Liver (tissue), 8 donors: ENCODE measurements at regions not wholly inside any gene's neighbourhood (a gene's known extent, or its start where the extent isn't known, plus 50 kb on each side); places are given as distances from the start of the nearest gene placed in this dataset.

Experiments
- DNase-seq: peaks from one replicate; pipeline ENCODE4 v3.0.0-alpha.2; 2017; ENCODE audit warnings: low spot score
- H3K27ac ChIP-seq, 2 donors: one replicate each; pipeline ENCODE4 v1.7.0; 2013; ENCODE audit warnings: inconsistent platforms in 2 of 2, low read length in 2 of 2, control low read depth in 1 of 2, low read depth in 1 of 2, mild to moderate bottlenecking in 1 of 2
- H3K27me3 ChIP-seq, 4 donors: one replicate each; pipeline versions ENCODE4 v1.6.1 to v1.7.0; 2013; ENCODE audit warnings: low read length in 3 of 4, inconsistent platforms in 1 of 4, mild to moderate bottlenecking in 1 of 4, moderate library complexity in 1 of 4; ENCODE audit not compliant: control insufficient read depth in 4 of 4, insufficient read depth in 4 of 4
- H3K36me3 ChIP-seq, 4 donors: one replicate each; pipeline versions ENCODE4 v1.6.1 to v1.7.0; 2013; ENCODE audit warnings: low read length in 3 of 4, mild to moderate bottlenecking in 3 of 4, low read depth in 1 of 4, moderate library complexity in 1 of 4; ENCODE audit not compliant: control insufficient read depth in 4 of 4, insufficient read depth in 3 of 4
- H3K4me1 ChIP-seq, 4 donors: one replicate each; pipeline versions ENCODE4 v1.6.1 to v1.7.0; 2013; ENCODE audit warnings: low read length in 3 of 4, mild to moderate bottlenecking in 3 of 4, moderate library complexity in 1 of 4; ENCODE audit not compliant: control insufficient read depth in 4 of 4, insufficient read depth in 4 of 4
- H3K4me3 ChIP-seq, 3 donors: one replicate each; pipeline versions ENCODE4 v1.6.1 to v1.7.0; 2013; ENCODE audit warnings: low read length in 3 of 3, control low read depth in 1 of 3, low read depth in 1 of 3, mild to moderate bottlenecking in 1 of 3
- H3K9ac ChIP-seq, 2 donors: one replicate each; pipeline ENCODE4 v1.7.0; 2013; ENCODE audit warnings: low read length in 2 of 2, mild to moderate bottlenecking in 2 of 2, moderate library complexity in 2 of 2, control low read depth in 1 of 2, low read depth in 1 of 2
- H3K9me3 ChIP-seq, 4 donors: one replicate each; pipeline versions ENCODE4 v1.6.1 to v1.7.0; 2013; ENCODE audit warnings: low read length in 3 of 4; ENCODE audit not compliant: control insufficient read depth in 4 of 4
- FOXA1 ChIP-seq: IDR thresholded peaks from 2 replicates; pipeline ENCODE4 v1.6.1; 2016; ENCODE audit warnings: antibody characterized with exemption
- FOXA2 ChIP-seq: IDR thresholded peaks from 2 replicates; pipeline ENCODE4 v1.6.1; 2016; ENCODE audit warnings: antibody characterized with exemption
- GABPA ChIP-seq, 2 donors: IDR thresholded peaks in 1 of 2; conservative IDR thresholded peaks in 1 of 2; 2 replicates each; pipeline ENCODE4 v1.6.1; 2016; ENCODE audit warnings: antibody characterized with exemption in 2 of 2, mild to moderate bottlenecking in 1 of 2, moderate library complexity in 1 of 2
- HNF4A ChIP-seq, 2 donors: conservative IDR thresholded peaks; 2 replicates each; pipeline ENCODE4 v1.6.1; 2016; ENCODE audit warnings: antibody characterized with exemption in 2 of 2, mild to moderate bottlenecking in 2 of 2
- HNF4G ChIP-seq: IDR thresholded peaks from 2 replicates; pipeline ENCODE4 v1.6.1; 2016; ENCODE audit warnings: antibody characterized with exemption
- JUND ChIP-seq, 2 donors: IDR thresholded peaks; 2 replicates each; pipeline ENCODE4 v1.6.1; 2016; ENCODE audit warnings: antibody characterized with exemption in 2 of 2
- MAX ChIP-seq: IDR thresholded peaks from 2 replicates; pipeline ENCODE4 v1.6.1; 2016; ENCODE audit warnings: antibody characterized with exemption
- NR2F2 ChIP-seq: IDR thresholded peaks from 2 replicates; pipeline ENCODE4 v1.6.1; 2016; ENCODE audit warnings: antibody characterized with exemption
- RAD21 ChIP-seq, 2 donors: IDR thresholded peaks; 2 replicates each; pipeline ENCODE4 v1.6.1; 2016; ENCODE audit warnings: antibody characterized with exemption in 2 of 2, mild to moderate bottlenecking in 2 of 2
- RXRA ChIP-seq, 2 donors: IDR thresholded peaks; 2 replicates each; pipeline ENCODE4 v1.6.1; 2017 to 2018; ENCODE audit warnings: antibody characterized with exemption in 2 of 2, mild to moderate bottlenecking in 1 of 2
- SP1 ChIP-seq: IDR thresholded peaks from 2 replicates; pipeline ENCODE4 v1.6.1; 2018; ENCODE audit warnings: antibody characterized with exemption, mild to moderate bottlenecking
- TAF1 ChIP-seq: conservative IDR thresholded peaks from 2 replicates; pipeline ENCODE4 v1.6.1; 2016; ENCODE audit warnings: antibody characterized with exemption, mild to moderate bottlenecking
- YY1 ChIP-seq: IDR thresholded peaks from 2 replicates; pipeline ENCODE4 v1.6.1; 2016; ENCODE audit warnings: antibody characterized with exemption, mild to moderate bottlenecking
- ZBTB33 ChIP-seq: IDR thresholded peaks from 2 replicates; pipeline ENCODE4 v1.6.1; 2016; ENCODE audit warnings: antibody characterized with exemption
- WGBS: extraction: QIAGEN DNeasy Blood & Tissue Kit; methylation state at CpG from one replicate; pipeline ENCODE4 v1.1.7; 2013; 5-methylcytosine and 5-hydroxymethylcytosine counted together
- TF ChIP-seq, protein P1 (sequence below): fragments of 150-350 bp; IDR thresholded peaks from 2 replicates; pipeline ENCODE4 v1.5.1; 2017; ENCODE audit warnings: improper control_type of control experiment, low read depth, low read length; ENCODE audit not compliant: missing input control
- TF ChIP-seq, protein P2 (sequence below): IDR thresholded peaks from 2 replicates; pipeline ENCODE4 v1.6.1; 2016; ENCODE audit warnings: antibody characterized with exemption
- TF ChIP-seq, protein P3 (sequence below): IDR thresholded peaks from 2 replicates; pipeline ENCODE4 v1.6.1; 2016; ENCODE audit warnings: antibody characterized with exemption, mild to moderate bottlenecking
- donor health status: healthy.
- donor health status: healthy.
- donor health status: healthy.
- donor health status: healthy.
- donor health status: healthy.

GRCh38 chr7:24505968-24506367 lies 67.3 kb upstream of the PALS2 start:
- Histone ChIP-seq H3K36me3 (no peaks in the 10 kb centered on the region), H3K9me3 (no peaks in the 10 kb centered on the region), H3K27ac (no peak overlapping the region), H3K9ac (no peak overlapping the region), H3K4me1 (no peaks in the 10 kb centered on the region), H3K4me3 (no peak overlapping the region), H3K27me3 (no peaks in the 10 kb centered on the region)
- no peak for DNase-seq
- 94% methylated on average over 1 of the region's 1 CpG for WGBS
- TF ChIP-seq, protein P1, sequence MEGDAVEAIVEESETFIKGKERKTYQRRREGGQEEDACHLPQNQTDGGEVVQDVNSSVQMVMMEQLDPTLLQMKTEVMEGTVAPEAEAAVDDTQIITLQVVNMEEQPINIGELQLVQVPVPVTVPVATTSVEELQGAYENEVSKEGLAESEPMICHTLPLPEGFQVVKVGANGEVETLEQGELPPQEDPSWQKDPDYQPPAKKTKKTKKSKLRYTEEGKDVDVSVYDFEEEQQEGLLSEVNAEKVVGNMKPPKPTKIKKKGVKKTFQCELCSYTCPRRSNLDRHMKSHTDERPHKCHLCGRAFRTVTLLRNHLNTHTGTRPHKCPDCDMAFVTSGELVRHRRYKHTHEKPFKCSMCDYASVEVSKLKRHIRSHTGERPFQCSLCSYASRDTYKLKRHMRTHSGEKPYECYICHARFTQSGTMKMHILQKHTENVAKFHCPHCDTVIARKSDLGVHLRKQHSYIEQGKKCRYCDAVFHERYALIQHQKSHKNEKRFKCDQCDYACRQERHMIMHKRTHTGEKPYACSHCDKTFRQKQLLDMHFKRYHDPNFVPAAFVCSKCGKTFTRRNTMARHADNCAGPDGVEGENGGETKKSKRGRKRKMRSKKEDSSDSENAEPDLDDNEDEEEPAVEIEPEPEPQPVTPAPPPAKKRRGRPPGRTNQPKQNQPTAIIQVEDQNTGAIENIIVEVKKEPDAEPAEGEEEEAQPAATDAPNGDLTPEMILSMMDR = no peak
- TF ChIP-seq, protein P2, sequence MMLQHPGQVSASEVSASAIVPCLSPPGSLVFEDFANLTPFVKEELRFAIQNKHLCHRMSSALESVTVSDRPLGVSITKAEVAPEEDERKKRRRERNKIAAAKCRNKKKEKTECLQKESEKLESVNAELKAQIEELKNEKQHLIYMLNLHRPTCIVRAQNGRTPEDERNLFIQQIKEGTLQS = no peak
- no peak for TF ChIP-seq MAX
- no peak for TF ChIP-seq FOXA2
- TF ChIP-seq SP1 = no peak
- TF ChIP-seq TAF1 = no peak
- TF ChIP-seq YY1 = no peak
- no peak for TF ChIP-seq NR2F2
- TF ChIP-seq, protein P3, sequence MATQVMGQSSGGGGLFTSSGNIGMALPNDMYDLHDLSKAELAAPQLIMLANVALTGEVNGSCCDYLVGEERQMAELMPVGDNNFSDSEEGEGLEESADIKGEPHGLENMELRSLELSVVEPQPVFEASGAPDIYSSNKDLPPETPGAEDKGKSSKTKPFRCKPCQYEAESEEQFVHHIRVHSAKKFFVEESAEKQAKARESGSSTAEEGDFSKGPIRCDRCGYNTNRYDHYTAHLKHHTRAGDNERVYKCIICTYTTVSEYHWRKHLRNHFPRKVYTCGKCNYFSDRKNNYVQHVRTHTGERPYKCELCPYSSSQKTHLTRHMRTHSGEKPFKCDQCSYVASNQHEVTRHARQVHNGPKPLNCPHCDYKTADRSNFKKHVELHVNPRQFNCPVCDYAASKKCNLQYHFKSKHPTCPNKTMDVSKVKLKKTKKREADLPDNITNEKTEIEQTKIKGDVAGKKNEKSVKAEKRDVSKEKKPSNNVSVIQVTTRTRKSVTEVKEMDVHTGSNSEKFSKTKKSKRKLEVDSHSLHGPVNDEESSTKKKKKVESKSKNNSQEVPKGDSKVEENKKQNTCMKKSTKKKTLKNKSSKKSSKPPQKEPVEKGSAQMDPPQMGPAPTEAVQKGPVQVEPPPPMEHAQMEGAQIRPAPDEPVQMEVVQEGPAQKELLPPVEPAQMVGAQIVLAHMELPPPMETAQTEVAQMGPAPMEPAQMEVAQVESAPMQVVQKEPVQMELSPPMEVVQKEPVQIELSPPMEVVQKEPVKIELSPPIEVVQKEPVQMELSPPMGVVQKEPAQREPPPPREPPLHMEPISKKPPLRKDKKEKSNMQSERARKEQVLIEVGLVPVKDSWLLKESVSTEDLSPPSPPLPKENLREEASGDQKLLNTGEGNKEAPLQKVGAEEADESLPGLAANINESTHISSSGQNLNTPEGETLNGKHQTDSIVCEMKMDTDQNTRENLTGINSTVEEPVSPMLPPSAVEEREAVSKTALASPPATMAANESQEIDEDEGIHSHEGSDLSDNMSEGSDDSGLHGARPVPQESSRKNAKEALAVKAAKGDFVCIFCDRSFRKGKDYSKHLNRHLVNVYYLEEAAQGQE = no peak
- TF ChIP-seq JUND (IDR thresholded peaks at IDR 0.05) = no peak
- TF ChIP-seq RXRA (IDR thresholded peaks at IDR 0.05) = no peak
- no peak for TF ChIP-seq GABPA (IDR thresholded peaks at IDR 0.05 in 1 of 2, conservative IDR thresholded peaks at IDR 0.05 in 1 of 2)

DNA sequence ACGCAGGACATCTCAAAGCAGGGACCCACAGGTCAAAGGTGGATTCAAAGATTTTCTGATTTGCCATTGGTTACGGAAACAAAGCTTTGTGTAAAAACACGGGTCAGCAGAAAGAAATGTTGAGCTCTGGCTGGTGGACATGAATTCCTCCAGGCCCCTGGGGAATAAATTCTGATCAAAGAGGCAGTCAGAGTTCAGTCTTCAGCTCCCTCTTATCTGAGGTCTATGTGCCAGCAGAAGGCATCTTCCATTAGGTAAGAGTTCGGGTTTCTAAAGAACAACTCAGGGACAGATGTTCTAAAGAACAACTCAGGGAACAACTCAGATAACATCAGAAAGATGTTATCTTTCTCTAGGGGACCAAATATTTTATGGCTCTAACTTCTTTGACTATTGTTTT lies 64.9 kb upstream of the PALS2 start:
- Histone ChIP-seq H3K27ac (no peak overlapping the region), H3K27me3 (no peaks in the 10 kb centered on the region), H3K36me3 (no peaks in the 10 kb centered on the region), H3K4me1 (no peaks in the 10 kb centered on the region), H3K9ac (no peak overlapping the region), H3K9me3 (no peaks in the 10 kb centered on the region), H3K4me3 (no peak overlapping the region)
- DNase-seq = no peak
- WGBS = 71% methylated on average over 4 of the region's 4 CpGs
- TF ChIP-seq FOXA1 (no peak), SP1 (no peak), JUND (IDR thresholded peaks at IDR 0.05) (no peak), HNF4G (no peak), NR2F2 (no peak), ZBTB33 (no peak), MAX (no peak), HNF4A (conservative IDR thresholded peaks at IDR 0.05) (no peak), GABPA (IDR thresholded peaks at IDR 0.05 in 1 of 2, conservative IDR thresholded peaks at IDR 0.05 in 1 of 2) (no peak), RAD21 (IDR thresholded peaks at IDR 0.05) (no peak), YY1 (no peak), FOXA2 (no peak), RXRA (IDR thresholded peaks at IDR 0.05) (no peak)
- TF ChIP-seq, protein P1 = no peak
- TF ChIP-seq, protein P3 = no peak
- TF ChIP-seq, protein P2 = no peak
